Uterus (tissue), 3 donors: ENCODE measurements at regions not wholly inside any gene's neighbourhood (a gene's known extent, or its start where the extent isn't known, plus 50 kb on each side); places are given as distances from the start of the nearest gene placed in this dataset.

Experiments used
- DNase-seq, 2 donors: peaks; one replicate each; pipeline ENCODE4 v3.0.0-alpha.2; 2019 to 2020
- H3K27ac ChIP-seq, 2 donors: fragments of 200-600 bp; sonication (generic); 1 replicate in 1 of 2; 2 replicates in 1 of 2; pipeline ENCODE4 v1.5.1; 2016 to 2018
- H3K27me3 ChIP-seq, 2 donors: fragments of 200-600 bp; sonication (generic); one replicate each; pipeline ENCODE4 v1.5.1; 2018 to 2019; ENCODE audit warnings: control low read depth in 1 of 2
- H3K36me3 ChIP-seq, 2 donors: fragments of 200-600 bp; sonication (generic); one replicate each; pipeline ENCODE4 v1.5.1; 2019; ENCODE audit warnings: control low read depth in 1 of 2
- H3K4me1 ChIP-seq, 2 donors: fragments of 200-600 bp; sonication (generic); one replicate each; pipeline ENCODE4 v1.5.1; 2018 to 2019; ENCODE audit warnings: control low read depth in 1 of 2
- H3K4me3 ChIP-seq, 2 donors: fragments of 200-600 bp; sonication (generic); 1 replicate in 1 of 2; 2 replicates in 1 of 2; pipeline ENCODE4 v1.5.1; 2018 to 2019; ENCODE audit warnings: mild to moderate bottlenecking in 1 of 2
- H3K9me3 ChIP-seq, 2 donors: fragments of 200-600 bp; sonication (generic); one replicate each; pipeline ENCODE4 v1.5.1; 2019; ENCODE audit warnings: control low read depth in 1 of 2
- CTCF ChIP-seq, 4 experiments: fragments of 200-600 bp in 2 of 4; fragments of 450-650 bp in 2 of 4; sonication (generic) in 2 of 4; IDR thresholded peaks; one replicate each; pipeline ENCODE4 v1.5.1; 2016 to 2019; ENCODE audit warnings: antibody characterized with exemption in 4 of 4, mild to moderate bottlenecking in 2 of 4, moderate library complexity in 1 of 4
- POLR2A ChIP-seq, 2 donors: fragments of 450-650 bp; IDR thresholded peaks; one replicate each; pipeline ENCODE4 v1.6.1; 2016; ENCODE audit warnings: antibody characterized with exemption in 2 of 2, mild to moderate bottlenecking in 1 of 2, moderate library complexity in 1 of 2
- intact Hi-C: fragments of 100-400 bp; cut with DNase I; formaldehyde crosslinking; loops from one replicate; pipeline ENCODE4 v1.15.1; 2023; ENCODE audit warnings: low total_unique reads
- donor health status: DM: yes; HTN: yes; CAD: no.

- no peaks in the 10 kb centered on the region for H3K9me3 ChIP-seq
- no peaks in the 10 kb centered on the region for H3K36me3 ChIP-seq
- TF ChIP-seq CTCF (IDR thresholded peaks at IDR 0.05) (no peak), POLR2A (IDR thresholded peaks at IDR 0.05) (no peak)
- H3K4me1 ChIP-seq, result no peaks in the 10 kb centered on the region
- no peaks in the 10 kb centered on the region for H3K27me3 ChIP-seq
- no peak for DNase-seq
- intact Hi-C loops, result no loop called here
- no peak overlapping the region for H3K27ac ChIP-seq
- no peak overlapping the region for H3K4me3 ChIP-seq
Measured at GRCh38 chr2:163157411-163157810, 318.8 kb upstream of the KCNH7 start.

DNA sequence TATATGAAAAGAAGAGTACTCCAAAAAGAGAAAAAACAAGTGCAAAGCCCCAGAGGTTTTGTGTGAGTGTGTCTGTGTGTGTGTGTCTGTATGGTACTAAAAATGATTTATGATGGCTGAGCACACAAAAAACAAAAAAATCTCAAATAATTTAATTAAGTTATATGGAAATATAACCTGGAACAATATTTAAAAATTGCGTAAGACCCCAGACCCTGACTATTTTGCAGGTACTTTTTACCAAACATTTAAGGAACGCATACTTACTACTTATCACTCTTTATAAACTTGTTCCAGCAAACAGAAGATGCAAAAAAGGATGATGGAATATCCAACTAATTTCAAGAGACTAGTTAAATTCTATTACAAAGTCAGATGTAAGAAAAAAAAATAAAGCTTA lies 317.4 kb upstream of the KCNH7 start:
- H3K4me3 ChIP-seq, result no peak overlapping the region
- H3K27me3 ChIP-seq, result no peaks in the 10 kb centered on the region
- no peak overlapping the region for H3K27ac ChIP-seq
- H3K36me3 ChIP-seq, result no peaks in the 10 kb centered on the region
- TF ChIP-seq POLR2A (IDR thresholded peaks at IDR 0.05), result no peak
- TF ChIP-seq CTCF (IDR thresholded peaks at IDR 0.05), result no peak
- intact Hi-C loops, result no loop called here
- H3K9me3 ChIP-seq, result no peaks in the 10 kb centered on the region
- DNase-seq, result no peak
- H3K4me1 ChIP-seq, result no peaks in the 10 kb centered on the region

- no peak for DNase-seq
- intact Hi-C loops, result no loop called here
- Histone ChIP-seq H3K36me3 (no peaks in the 10 kb centered on the region), H3K4me1 (no peaks in the 10 kb centered on the region), H3K27me3 (no peaks in the 10 kb centered on the region), H3K9me3 (no peaks in the 10 kb centered on the region), H3K4me3 (no peak overlapping the region), H3K27ac (no peak overlapping the region)
- peak in 3 of 4 experiments; percentile 13 to 35 (median 18) for TF ChIP-seq CTCF (IDR thresholded peaks at IDR 0.05)
- TF ChIP-seq POLR2A (IDR thresholded peaks at IDR 0.05), result no peak
Measured at GRCh38 chr2:163155279-163155883, 316.8 kb upstream of the KCNH7 start.

GRCh38 chr2:163142618-163143017 lies 304.1 kb upstream of the KCNH7 start:
- Histone ChIP-seq H3K27me3 (no peaks in the 10 kb centered on the region), H3K27ac (no peak overlapping the region), H3K9me3 (no peaks in the 10 kb centered on the region), H3K36me3 (no peaks in the 10 kb centered on the region), H3K4me3 (no peak overlapping the region), H3K4me1 (no peaks in the 10 kb centered on the region)
- intact Hi-C loops, result no loop called here
- TF ChIP-seq CTCF (IDR thresholded peaks at IDR 0.05) (no peak), POLR2A (IDR thresholded peaks at IDR 0.05) (no peak)
- no peak for DNase-seq

- Histone ChIP-seq H3K4me1 (no peaks in the 10 kb centered on the region), H3K4me3 (no peak overlapping the region), H3K9me3 (no peaks in the 10 kb centered on the region), H3K36me3 (no peaks in the 10 kb centered on the region), H3K27me3 (no peaks in the 10 kb centered on the region), H3K27ac (no peak overlapping the region)
- TF ChIP-seq CTCF (IDR thresholded peaks at IDR 0.05) (no peak), POLR2A (IDR thresholded peaks at IDR 0.05) (no peak)
- intact Hi-C loops, result no loop called here
- DNase-seq, result no peak
Measured at GRCh38 chr2:163138947-163139346, 300.4 kb upstream of the KCNH7 start.
